ENCODE measurements at regions not wholly inside any gene's neighbourhood (a gene's known extent, or its start where the extent isn't known, plus 50 kb on each side); places are given as distances from the start of the nearest gene placed in this dataset.

DNA sequence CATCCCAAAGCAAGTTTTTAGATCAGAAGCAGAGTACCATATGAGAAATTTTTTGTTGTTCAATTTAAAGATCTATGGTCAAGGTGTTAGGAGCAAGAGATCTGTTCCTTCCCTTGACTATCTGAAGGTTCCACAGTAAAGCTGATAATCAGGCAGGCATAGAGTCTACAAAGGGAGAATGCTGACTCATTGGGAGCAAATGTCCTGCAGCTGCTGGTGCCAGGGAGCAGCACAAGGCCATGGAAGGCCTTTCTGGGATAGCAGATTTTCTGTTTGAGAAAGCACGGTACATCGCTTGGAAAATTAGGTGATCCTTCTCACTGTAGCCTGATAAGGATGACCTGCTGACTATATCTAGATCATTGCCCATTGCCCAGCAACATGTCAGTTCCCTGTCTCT is 210.1 kb upstream of the C1orf87 start:
- Histone ChIP-seq H3K4me1 (peaks cover 0 to 10% of the 10 kb centered on the region in 2 donors), H3K27ac (no peak overlapping the region), H3K36me3 (no peaks in the 10 kb centered on the region), H3K27me3 (no peaks in the 10 kb centered on the region), H3K4me3 (no peak overlapping the region), H3K9me3 (no peaks in the 10 kb centered on the region)
- DNase-seq (ENCODE audit: low spot score in 2 of 2) = no peak
- intact Hi-C loops (cut with DNase I) = loop anchor here (5.0 to 10.0 kb wide), 4 partner anchors 306 to 1571 kb away; no protein-coding TSS in a partner anchor
- TF ChIP-seq, protein P1, sequence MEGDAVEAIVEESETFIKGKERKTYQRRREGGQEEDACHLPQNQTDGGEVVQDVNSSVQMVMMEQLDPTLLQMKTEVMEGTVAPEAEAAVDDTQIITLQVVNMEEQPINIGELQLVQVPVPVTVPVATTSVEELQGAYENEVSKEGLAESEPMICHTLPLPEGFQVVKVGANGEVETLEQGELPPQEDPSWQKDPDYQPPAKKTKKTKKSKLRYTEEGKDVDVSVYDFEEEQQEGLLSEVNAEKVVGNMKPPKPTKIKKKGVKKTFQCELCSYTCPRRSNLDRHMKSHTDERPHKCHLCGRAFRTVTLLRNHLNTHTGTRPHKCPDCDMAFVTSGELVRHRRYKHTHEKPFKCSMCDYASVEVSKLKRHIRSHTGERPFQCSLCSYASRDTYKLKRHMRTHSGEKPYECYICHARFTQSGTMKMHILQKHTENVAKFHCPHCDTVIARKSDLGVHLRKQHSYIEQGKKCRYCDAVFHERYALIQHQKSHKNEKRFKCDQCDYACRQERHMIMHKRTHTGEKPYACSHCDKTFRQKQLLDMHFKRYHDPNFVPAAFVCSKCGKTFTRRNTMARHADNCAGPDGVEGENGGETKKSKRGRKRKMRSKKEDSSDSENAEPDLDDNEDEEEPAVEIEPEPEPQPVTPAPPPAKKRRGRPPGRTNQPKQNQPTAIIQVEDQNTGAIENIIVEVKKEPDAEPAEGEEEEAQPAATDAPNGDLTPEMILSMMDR (IDR thresholded peaks at IDR 0.05) = no peak

DNA sequence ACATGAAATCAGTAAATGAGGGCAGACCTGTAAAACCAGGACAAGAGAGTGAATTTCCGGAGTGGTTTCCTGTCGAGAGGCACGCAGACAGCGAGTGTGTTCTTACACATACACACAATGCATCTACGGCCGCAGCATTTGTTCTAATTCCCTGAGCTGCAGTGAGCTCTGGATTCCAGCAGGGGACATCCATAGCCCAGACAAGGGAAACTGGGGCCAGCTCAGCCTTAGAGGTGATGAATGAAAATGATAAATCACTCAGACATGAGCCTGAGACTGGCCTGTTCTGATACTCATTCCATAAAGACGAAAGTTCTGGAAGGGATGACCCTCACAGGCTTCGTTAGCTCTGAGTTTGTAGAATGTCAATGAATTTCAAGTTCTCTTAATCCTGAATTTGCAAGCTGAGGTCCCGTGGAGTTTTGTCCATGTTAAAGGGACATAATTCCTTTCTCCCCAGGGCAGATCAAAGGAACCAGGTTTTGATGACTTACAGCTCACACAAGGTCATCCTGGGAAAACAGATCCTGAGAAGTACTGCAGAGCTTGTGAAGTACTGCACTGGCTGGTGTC is 207.9 kb upstream of the C1orf87 start:
- Histone ChIP-seq H3K4me3 (no peak overlapping the region), H3K9me3 (no peaks in the 10 kb centered on the region), H3K27me3 (no peaks in the 10 kb centered on the region), H3K27ac (no peak overlapping the region), H3K4me1 (peaks cover 0 to 10% of the 10 kb centered on the region in 2 donors), H3K36me3 (no peaks in the 10 kb centered on the region)
- TF ChIP-seq, protein P1 (IDR thresholded peaks at IDR 0.05) = peak; percentile 80 to 97 (median 96)
- DNase-seq (ENCODE audit: low spot score in 2 of 2) = peak in 1 of 2 donors; percentile 79
- intact Hi-C loops (cut with DNase I) = loop anchor here (2.0 to 10.0 kb wide), 5 partner anchors 304 to 1573 kb away; no protein-coding TSS in a partner anchor

DNA sequence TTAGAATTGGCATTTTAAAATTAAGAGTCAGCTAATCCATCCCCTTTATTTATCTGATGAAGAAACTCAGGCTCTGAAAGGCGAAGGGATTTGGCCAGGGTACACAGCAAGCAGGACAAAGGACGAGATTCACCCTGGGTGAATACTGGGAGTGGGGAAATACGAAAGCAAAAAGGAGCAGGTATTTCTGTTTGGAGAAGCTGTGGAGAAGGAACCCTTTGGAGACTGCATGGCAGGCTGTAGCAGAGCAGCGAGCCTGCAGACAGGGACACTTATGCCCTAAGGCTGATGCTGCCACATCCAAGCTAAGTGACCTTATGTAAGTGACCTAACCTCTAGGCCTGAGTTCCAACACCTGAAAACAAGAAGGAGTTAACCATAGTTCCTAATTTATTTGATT is 207.2 kb upstream of the C1orf87 start:
- H3K27ac ChIP-seq = no peak overlapping the region
- DNase-seq (ENCODE audit: low spot score in 2 of 2) = no peak
- H3K27me3 ChIP-seq = no peaks in the 10 kb centered on the region
- H3K4me1 ChIP-seq = peaks cover 0 to 10% of the 10 kb centered on the region in 2 donors
- H3K4me3 ChIP-seq = no peak overlapping the region
- H3K36me3 ChIP-seq = no peaks in the 10 kb centered on the region
- intact Hi-C loops (cut with DNase I) = loop anchor here (2.0 to 10.0 kb wide), 5 partner anchors 304 to 1574 kb away; no protein-coding TSS in a partner anchor
- TF ChIP-seq, protein P1 (IDR thresholded peaks at IDR 0.05) = no peak
- H3K9me3 ChIP-seq = no peaks in the 10 kb centered on the region

DNA sequence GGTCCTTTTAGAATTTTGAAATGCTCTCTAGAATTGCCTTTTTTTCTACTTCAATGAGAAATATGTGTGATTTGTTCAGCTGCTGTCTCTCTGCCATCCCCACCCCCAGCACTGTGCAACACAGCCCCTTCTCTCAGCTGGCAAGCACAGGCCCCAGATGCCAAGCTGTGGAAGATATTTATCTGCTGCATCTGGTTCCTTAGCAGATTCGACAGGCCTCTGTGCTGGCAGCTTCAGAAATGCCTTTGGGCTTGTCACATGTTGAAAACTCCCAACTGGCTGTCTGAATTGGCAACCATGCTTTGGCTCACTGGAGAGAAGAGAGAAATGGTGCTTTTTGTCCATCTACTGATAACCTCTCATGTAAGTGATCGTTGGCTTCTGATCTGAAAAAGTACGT is 206.7 kb upstream of the C1orf87 start:
- no peak overlapping the region for H3K4me3 ChIP-seq
- no peak for DNase-seq (ENCODE audit: low spot score in 2 of 2)

DNA sequence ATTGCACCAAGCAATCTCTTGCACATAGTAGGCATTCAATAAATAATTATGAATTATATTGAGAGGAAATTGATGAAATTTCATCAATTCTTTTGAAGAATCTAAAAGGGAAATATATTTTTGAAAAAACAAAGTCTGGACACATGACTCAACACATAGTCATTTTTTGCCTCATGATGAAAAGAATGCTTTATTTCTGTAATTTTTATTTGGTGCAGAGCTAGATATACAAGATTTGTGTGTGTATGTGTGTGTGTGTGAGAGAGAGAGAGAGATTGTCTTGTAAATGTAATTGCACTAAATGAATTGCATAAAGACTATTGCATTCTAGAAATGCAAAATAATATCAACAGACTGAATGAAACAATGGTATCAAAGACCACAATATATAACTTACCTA is 206.2 kb upstream of the C1orf87 start:
- Histone ChIP-seq H3K27me3 (no peaks in the 10 kb centered on the region), H3K4me1 (peaks cover 0 to 10% of the 10 kb centered on the region in 2 donors), H3K27ac (no peak overlapping the region), H3K36me3 (no peaks in the 10 kb centered on the region), H3K9me3 (no peaks in the 10 kb centered on the region), H3K4me3 (no peak overlapping the region)
- TF ChIP-seq, protein P1 (IDR thresholded peaks at IDR 0.05) = no peak
- intact Hi-C loops (cut with DNase I) = loop anchor here (2.0 to 10.0 kb wide), 5 partner anchors 302 to 1575 kb away; no protein-coding TSS in a partner anchor
- no peak for DNase-seq (ENCODE audit: low spot score in 2 of 2)

More for the DNA sequence above, 206.7 kb upstream of the C1orf87 start:
- TF ChIP-seq, protein P1 (IDR thresholded peaks at IDR 0.05) = no peak
- H3K27me3 ChIP-seq = no peaks in the 10 kb centered on the region
- no peak overlapping the region for H3K27ac ChIP-seq
- H3K9me3 ChIP-seq = no peaks in the 10 kb centered on the region
- H3K36me3 ChIP-seq = no peaks in the 10 kb centered on the region
- intact Hi-C loops (cut with DNase I) = loop anchor here (2.0 to 10.0 kb wide), 5 partner anchors 303 to 1575 kb away; no protein-coding TSS in a partner anchor
- peaks cover 0 to 10% of the 10 kb centered on the region in 2 donors for H3K4me1 ChIP-seq
